Spleen (tissue), 7 donors: ENCODE measurements at regions not wholly inside any gene's neighbourhood (a gene's known extent, or its start where the extent isn't known, plus 50 kb on each side); places are given as distances from the start of the nearest gene placed in this dataset.

Source experiments
- CTCF ChIP-seq, 11 experiments: fragments of 200-600 bp in 7 of 11; fragments of 450-650 bp in 4 of 11; sonication (generic) in 4 of 11; IDR thresholded peaks in 8 of 11; conservative IDR thresholded peaks in 3 of 11; 1 replicate in 7 of 11; 2 replicates in 4 of 11; pipeline versions ENCODE4 v1.4.0 to v1.8.0; 2016 to 2021; ENCODE audit warnings: antibody characterized with exemption in 11 of 11, inconsistent platforms in 4 of 11, mild to moderate bottlenecking in 1 of 11
- POLR2A ChIP-seq, 3 donors: fragments of 450-650 bp; IDR thresholded peaks; one replicate each; pipeline ENCODE4 v1.5.1; 2017; ENCODE audit warnings: antibody characterized with exemption in 3 of 3, mild to moderate bottlenecking in 1 of 3
- POLR2AphosphoS5 ChIP-seq, 3 donors: sonication (generic); formaldehyde crosslinking; IDR thresholded peaks; one replicate each; pipeline ENCODE4 v1.5.1; 2017; ENCODE audit warnings: antibody characterized with exemption in 3 of 3
- donor health status: DM: no; HTN: no; CAD: no; lungs with moderate emphysema.
- donor health status: DM: no; HTN: no; CAD: no.
- donor health status: DM: no; HTN: no; CAD: no.

DNA sequence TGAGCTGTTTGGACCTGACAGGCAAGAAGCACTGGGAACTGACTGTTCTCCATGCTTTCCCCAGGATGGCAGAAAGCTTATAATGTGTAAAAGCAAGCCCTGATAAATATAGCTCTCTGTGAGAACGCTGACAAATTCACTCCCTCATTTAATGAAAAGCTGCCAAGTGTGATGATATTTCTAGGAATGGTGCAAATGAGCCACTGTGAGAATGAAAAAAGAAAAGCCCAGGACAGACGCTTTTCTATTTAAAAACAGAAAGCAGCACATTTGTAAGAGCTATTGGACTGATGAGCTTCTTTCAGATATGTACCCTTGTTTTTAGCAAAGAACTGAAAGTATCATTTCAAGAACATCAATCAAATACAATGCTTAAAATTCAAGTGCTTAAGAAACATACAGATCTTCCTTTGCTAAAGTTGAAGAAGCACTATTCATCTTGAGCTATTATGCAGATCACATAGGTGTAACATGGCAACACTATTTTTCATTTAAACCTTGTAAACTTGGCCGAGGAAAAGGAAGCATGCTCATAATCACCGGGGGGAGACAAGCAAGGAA lies 842.6 kb upstream of the ACO1 start:
- TF ChIP-seq CTCF (IDR thresholded peaks at IDR 0.05 in 8 of 11, conservative IDR thresholded peaks at IDR 0.05 in 3 of 11) (no peak), POLR2A (IDR thresholded peaks at IDR 0.05) (no peak), POLR2AphosphoS5 (IDR thresholded peaks at IDR 0.05) (no peak)
